Immature natural killer cell (primary cell): ENCODE measurements at regions not wholly inside any gene's neighbourhood (a gene's known extent, or its start where the extent isn't known, plus 50 kb on each side); places are given as distances from the start of the nearest gene placed in this dataset.

Experiments used
- DNase-seq, 3 donors: peaks; one replicate each; pipeline ENCODE4 v3.0.0; 2022; ENCODE audit warnings: mixed read lengths in 1 of 3
- H3K27ac Mint-ChIP-seq, 6 donors: one replicate each; pipeline ENCODE4 v1.8.0; 2020; ENCODE audit warnings: mixed read lengths in 6 of 6, mild to moderate bottlenecking in 5 of 6, inconsistent platforms in 4 of 6, moderate library complexity in 3 of 6
- H3K27me3 Mint-ChIP-seq, 3 donors: one replicate each; pipeline ENCODE4 v1.8.0; 2020 to 2021; ENCODE audit warnings: low read depth in 3 of 3, mild to moderate bottlenecking in 3 of 3, mixed read lengths in 3 of 3, moderate library complexity in 3 of 3, inconsistent platforms in 1 of 3
- H3K36me3 Mint-ChIP-seq, 3 donors: one replicate each; pipeline ENCODE4 v1.8.0; 2020; ENCODE audit warnings: mixed read lengths in 3 of 3, inconsistent platforms in 2 of 3, mild to moderate bottlenecking in 2 of 3
- H3K4me1 Mint-ChIP-seq, 2 donors: one replicate each; pipeline ENCODE4 v1.8.0; 2020; ENCODE audit warnings: inconsistent platforms in 2 of 2, mild to moderate bottlenecking in 2 of 2, mixed read lengths in 2 of 2, moderate library complexity in 1 of 2
- H3K4me3 Mint-ChIP-seq, 5 donors: one replicate each; pipeline ENCODE4 v1.8.0; 2020; ENCODE audit warnings: mild to moderate bottlenecking in 5 of 5, mixed read lengths in 5 of 5, inconsistent platforms in 3 of 5, moderate library complexity in 3 of 5
- H3K9me3 Mint-ChIP-seq, 6 donors: one replicate each; pipeline ENCODE4 v1.8.0; 2020; ENCODE audit warnings: mild to moderate bottlenecking in 6 of 6, mixed read lengths in 6 of 6, inconsistent platforms in 4 of 6, moderate library complexity in 3 of 6

DNA sequence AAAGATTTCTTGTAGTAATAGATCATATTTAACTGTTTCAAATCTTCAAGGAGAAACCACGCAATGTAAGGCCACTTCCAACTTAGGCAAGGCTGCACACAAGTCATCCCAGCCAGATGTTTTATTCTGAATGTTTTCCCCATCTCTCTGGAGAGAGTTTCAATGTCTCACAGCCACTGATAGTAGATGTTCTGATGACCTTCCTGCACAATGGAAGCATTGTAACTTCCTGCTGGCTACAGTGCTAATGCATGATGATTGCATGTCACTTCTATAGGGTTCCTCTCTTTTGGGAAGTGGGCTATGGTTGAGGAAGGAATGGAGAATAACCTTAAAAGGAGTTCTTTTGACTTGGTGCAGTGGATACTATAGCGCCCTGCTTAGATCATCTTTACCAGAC, 328.0 kb downstream of the ZNF621 start:
- no peaks in the 10 kb centered on the region for H3K9me3 Mint-ChIP-seq
- peaks cover 0 to 2% (median under 1%) of the 10 kb centered on the region in 3 donors for H3K27me3 Mint-ChIP-seq
- no peaks in the 10 kb centered on the region for H3K36me3 Mint-ChIP-seq
- no peak overlapping the region for H3K27ac Mint-ChIP-seq
- H3K4me1 Mint-ChIP-seq: no peaks in the 10 kb centered on the region
- no peak overlapping the region for H3K4me3 Mint-ChIP-seq
- no peak for DNase-seq

DNA sequence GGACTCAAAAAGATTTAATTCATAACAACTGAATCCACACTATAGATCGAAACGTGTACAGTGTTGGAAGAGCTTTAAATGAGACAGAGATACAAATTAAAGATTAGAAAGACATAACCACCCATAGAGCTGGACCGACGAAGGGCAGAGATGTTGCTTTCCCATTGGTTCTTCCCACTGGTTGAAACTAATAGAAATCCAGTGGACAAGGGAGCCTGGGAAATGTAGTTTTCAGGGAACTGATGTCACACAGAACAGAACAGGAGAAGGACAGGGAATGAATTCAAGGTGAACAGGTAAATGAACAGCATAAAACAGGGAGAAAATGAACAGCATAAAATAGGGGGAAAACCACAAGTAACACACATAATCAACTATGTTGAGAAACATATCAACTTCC, 328.7 kb downstream of the ZNF621 start:
- DNase-seq: no peak
- Mint-ChIP-seq H3K4me3 (no peak overlapping the region), H3K4me1 (no peaks in the 10 kb centered on the region), H3K36me3 (no peaks in the 10 kb centered on the region), H3K9me3 (no peaks in the 10 kb centered on the region), H3K27me3 (peaks cover 0 to 2% (median 2%) of the 10 kb centered on the region in 3 donors), H3K27ac (no peak overlapping the region)

DNA sequence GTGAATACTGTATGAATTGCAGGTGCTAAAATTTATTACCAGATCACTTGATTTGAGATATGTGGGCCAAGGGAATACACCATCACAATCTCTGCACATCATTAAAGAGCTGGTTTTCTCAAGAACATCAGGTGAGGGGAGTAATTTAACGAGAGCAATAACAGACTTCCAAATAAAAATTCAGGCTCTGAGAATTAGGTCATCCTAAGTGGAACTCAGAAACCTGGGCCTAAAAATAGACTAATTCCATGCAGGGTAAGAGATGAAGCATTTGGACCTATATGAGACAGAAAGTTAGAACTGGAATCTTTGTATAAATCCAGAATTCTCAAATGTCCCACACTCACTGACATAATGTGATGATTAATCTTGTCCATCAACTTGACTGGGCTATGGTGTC, 331.1 kb downstream of the ZNF621 start:
- no peaks in the 10 kb centered on the region for H3K4me1 Mint-ChIP-seq
- H3K9me3 Mint-ChIP-seq: no peaks in the 10 kb centered on the region
- H3K27me3 Mint-ChIP-seq: peaks cover 0 to 4% (median 2%) of the 10 kb centered on the region in 3 donors
- H3K36me3 Mint-ChIP-seq: no peaks in the 10 kb centered on the region
- no peak for DNase-seq
- no peak overlapping the region for H3K4me3 Mint-ChIP-seq
- no peak overlapping the region for H3K27ac Mint-ChIP-seq

DNA sequence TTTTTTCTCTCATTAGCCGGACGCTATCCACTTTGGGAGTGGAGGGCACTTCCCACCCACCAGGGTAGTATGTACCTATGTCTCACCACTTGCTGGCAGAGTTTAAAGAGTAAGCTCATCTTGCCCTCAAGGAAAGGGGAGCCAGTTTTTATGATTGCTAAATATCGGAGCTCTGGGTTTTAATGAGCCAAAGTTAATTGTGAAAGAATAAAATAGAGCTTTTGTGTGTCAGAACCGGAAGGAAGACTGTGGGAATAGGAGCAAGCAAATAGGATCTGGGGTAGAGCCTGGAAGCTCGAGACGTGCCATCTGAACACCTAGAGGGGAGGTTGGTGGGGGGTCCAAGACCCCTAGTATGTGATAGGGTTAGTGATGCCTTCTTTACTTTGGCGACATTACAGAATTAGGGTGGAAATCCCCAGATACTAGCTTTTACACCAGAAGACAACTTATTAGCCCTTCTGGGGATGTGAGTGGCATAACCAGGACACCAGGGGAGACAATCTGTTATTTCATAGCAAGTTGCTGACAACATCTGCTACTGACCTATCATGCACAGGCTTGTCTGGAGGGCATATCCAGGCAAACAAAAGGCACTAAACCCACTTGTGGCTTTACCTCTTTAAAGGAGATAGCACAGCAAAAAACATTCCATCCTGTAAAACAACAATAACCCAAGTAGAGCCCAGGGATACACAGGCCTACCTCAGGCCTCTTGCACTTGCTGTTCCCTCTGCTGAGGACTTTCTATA, 333.8 kb downstream of the ZNF621 start:
- Mint-ChIP-seq H3K27me3 (peaks cover 0 to 7% (median 4%) of the 10 kb centered on the region in 3 donors), H3K9me3 (peaks cover 0 to 2% (median 0%) of the 10 kb centered on the region in 6 donors), H3K4me1 (no peaks in the 10 kb centered on the region), H3K36me3 (no peaks in the 10 kb centered on the region), H3K4me3 (no peak overlapping the region), H3K27ac (no peak overlapping the region)
- no peak for DNase-seq

DNA sequence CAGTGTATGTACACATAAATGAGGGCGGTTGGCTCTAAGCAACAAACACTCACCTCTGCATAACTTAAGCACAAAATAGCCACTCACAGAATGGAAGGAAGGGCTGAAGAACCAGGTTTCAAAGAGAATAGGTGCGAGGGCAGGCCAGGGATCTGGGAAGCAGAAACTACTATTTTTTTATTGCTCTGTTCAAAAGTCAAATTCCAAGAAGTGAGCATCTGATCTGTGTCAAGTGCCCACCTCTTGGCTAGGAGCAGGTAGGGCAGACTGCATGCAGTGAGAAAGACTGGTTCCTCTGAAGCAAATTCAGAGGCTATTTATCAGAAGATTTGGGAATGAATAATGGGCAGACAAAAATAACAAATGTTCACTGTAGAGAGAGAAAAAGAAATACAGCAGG, 336.4 kb upstream of the CTNNB1 start:
- Mint-ChIP-seq H3K27ac (no peak overlapping the region), H3K4me1 (no peaks in the 10 kb centered on the region), H3K36me3 (no peaks in the 10 kb centered on the region)

DNA sequence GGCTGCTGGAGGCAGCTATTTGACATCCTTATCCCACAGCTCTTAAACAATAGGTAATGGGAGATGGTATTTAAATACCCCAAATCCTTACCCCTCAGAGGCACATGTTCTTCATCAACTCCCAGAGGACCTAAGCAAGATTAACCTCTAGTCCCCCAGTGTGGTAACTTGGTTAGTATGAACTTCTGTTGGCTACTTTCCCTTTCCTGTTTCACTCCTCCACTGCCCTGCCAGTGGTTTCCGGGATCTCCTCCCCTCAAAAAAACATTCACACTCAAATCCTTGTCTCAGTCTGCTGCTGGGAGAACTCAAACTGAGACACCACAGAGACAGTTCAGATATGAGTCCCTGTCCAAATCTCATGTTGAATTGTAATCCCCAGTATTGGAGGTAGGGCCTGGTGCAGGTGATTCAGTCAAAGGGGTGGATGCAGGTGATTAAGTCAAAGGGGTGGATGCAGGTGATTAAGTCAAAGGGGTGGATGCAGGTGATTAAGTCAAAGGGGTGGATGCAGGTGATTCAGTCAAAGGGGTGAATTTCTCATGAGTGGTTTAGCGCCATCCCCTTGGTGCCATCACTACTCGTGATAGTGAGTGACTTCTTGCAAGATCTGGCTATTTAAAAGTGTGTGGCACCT, 335.0 kb upstream of the CTNNB1 start:
- Mint-ChIP-seq H3K36me3 (no peaks in the 10 kb centered on the region), H3K4me3 (no peak overlapping the region)

More for the DNA sequence above, 336.4 kb upstream of the CTNNB1 start:
- Mint-ChIP-seq H3K27me3 (peaks cover 0 to 7% (median 5%) of the 10 kb centered on the region in 3 donors), H3K9me3 (peaks cover 0 to 2% (median 0%) of the 10 kb centered on the region in 6 donors), H3K4me3 (no peak overlapping the region)
- DNase-seq: no peak

DNA sequence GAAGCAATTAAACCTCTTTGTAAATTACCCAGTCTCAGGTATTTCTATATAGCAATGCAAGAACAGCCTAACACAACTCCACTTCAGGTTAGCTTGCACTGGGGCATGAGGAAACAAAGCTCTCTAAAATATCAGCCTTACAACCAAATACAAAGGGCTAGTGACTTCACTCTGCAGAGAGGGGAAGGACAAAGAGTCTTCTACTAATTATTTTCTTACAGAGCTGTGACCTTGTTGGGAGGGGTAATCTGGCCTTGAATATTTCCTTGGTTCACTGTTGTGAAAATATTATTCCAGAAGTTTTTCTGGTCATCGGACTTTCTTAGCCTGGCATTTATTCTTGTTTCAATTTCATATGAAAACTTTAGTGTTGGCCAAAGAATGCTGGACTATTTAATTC, 334.4 kb upstream of the CTNNB1 start:
- H3K36me3 Mint-ChIP-seq: no peaks in the 10 kb centered on the region
- H3K4me1 Mint-ChIP-seq: no peaks in the 10 kb centered on the region
- H3K9me3 Mint-ChIP-seq: peaks cover 0 to 2% (median 0%) of the 10 kb centered on the region in 6 donors

More for the DNA sequence above, 335.0 kb upstream of the CTNNB1 start:
- no peak overlapping the region for H3K27ac Mint-ChIP-seq
- H3K4me1 Mint-ChIP-seq: no peaks in the 10 kb centered on the region
- no peak for DNase-seq
- H3K9me3 Mint-ChIP-seq: peaks cover 0 to 2% (median 0%) of the 10 kb centered on the region in 6 donors
- peaks cover 0 to 5% (median 4%) of the 10 kb centered on the region in 3 donors for H3K27me3 Mint-ChIP-seq

DNA sequence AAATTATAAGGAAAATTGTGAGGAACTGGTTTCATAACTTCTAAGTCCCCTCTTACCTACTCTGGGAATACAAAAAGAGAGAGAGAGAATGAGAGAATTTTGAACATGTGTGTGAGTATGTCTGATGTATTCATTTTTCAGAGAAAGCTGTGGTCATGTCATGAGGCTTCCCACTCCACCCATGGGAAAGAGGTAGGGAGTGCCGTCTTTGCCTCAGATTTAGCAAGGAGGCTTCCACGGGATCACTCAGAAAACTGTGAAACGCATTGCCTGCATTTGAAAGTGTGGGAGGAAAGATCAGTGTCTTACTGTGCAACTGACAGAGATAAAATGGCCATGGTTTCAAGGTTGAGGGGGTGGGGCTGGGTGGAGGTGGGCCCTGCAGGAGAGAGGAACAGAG, 331.5 kb upstream of the CTNNB1 start:
- H3K4me1 Mint-ChIP-seq: no peaks in the 10 kb centered on the region
- no peaks in the 10 kb centered on the region for H3K36me3 Mint-ChIP-seq
- no peak overlapping the region for H3K27ac Mint-ChIP-seq
- peaks cover 0 to 5% (median 3%) of the 10 kb centered on the region in 3 donors for H3K27me3 Mint-ChIP-seq
- H3K4me3 Mint-ChIP-seq: no peak overlapping the region
- peaks cover 0 to 2% (median 0%) of the 10 kb centered on the region in 6 donors for H3K9me3 Mint-ChIP-seq
- no peak for DNase-seq

More for the DNA sequence above, 334.4 kb upstream of the CTNNB1 start:
- Mint-ChIP-seq H3K27me3 (peaks cover 0 to 5% (median 4%) of the 10 kb centered on the region in 3 donors), H3K27ac (no peak overlapping the region), H3K4me3 (no peak overlapping the region)
- no peak for DNase-seq

DNA sequence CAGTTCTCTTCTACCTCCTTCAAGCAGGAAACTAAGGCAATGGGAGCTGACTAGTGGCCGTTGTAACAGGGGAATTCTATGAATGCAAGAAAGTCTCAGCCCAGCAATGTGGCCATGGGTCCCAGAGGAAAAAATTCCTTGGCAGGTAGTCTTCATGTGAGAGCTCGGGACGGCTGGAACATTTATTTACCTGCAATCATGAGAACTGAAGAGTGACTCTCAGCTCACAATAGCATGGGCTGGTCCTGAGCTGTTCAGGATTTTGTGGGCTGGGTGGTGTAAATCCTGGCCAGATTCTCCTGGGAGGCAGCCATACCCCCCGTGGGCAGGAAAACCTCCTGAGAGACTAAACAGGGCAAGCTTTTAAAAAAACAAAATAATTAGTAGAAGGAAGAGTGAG, 330.3 kb upstream of the CTNNB1 start:
- H3K4me1 Mint-ChIP-seq: no peaks in the 10 kb centered on the region
- H3K27me3 Mint-ChIP-seq: peaks cover 0 to 3% (median 0%) of the 10 kb centered on the region in 3 donors
- no peak for DNase-seq
- H3K9me3 Mint-ChIP-seq: no peaks in the 10 kb centered on the region
- no peaks in the 10 kb centered on the region for H3K36me3 Mint-ChIP-seq
- H3K27ac Mint-ChIP-seq: no peak overlapping the region
- no peak overlapping the region for H3K4me3 Mint-ChIP-seq

DNA sequence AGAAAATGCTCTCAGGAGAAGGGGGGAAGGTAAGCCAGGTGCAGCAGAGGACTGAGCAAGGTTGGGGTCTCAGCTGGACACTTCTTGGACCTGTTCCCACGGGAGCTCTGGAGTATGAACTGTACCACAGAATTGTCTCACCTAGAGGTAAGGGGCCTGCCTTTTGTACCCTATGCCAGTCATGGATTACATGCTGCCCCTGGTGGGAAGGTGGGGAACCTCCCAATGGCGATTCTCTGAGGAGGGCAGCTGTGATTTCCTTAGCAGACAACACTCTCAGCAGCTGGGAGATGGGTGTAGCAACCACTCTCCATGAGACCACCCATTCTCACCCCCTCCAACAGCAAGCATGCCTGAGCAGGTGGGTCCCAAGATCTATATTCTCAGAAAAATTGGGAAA, 329.4 kb upstream of the CTNNB1 start:
- H3K4me3 Mint-ChIP-seq: no peak overlapping the region

DNA sequence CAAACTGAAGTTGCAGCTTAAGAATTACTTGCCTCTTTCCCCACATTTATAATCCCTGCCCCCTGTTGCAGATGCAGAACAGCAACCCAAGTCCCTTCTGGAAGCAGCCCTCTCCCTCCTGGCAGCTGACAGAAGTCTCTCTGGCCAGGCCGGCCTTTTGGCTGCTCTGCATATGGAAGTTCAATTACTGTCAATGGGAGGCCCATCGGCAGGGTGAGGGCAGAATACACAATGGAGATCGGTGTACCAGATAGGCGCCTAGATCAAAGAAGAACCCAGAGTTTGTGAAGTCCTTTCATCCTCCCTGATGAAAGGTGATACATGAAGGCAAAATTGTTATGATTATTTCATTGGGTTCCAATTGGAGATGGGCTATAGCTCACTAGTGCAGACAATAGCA, 327.9 kb upstream of the CTNNB1 start:
- no peak overlapping the region for H3K4me3 Mint-ChIP-seq
- no peaks in the 10 kb centered on the region for H3K4me1 Mint-ChIP-seq
- H3K27ac Mint-ChIP-seq: no peak overlapping the region
- H3K36me3 Mint-ChIP-seq: no peaks in the 10 kb centered on the region
- peaks cover 0 to 2% (median under 1%) of the 10 kb centered on the region in 6 donors for H3K9me3 Mint-ChIP-seq
- no peak for DNase-seq
- peaks cover 3 to 5% (median 4%) of the 10 kb centered on the region in 3 donors for H3K27me3 Mint-ChIP-seq

More for the DNA sequence above, 329.4 kb upstream of the CTNNB1 start:
- Mint-ChIP-seq H3K9me3 (no peaks in the 10 kb centered on the region), H3K27me3 (peaks cover 0 to 5% (median 4%) of the 10 kb centered on the region in 3 donors), H3K27ac (no peak overlapping the region), H3K4me1 (no peaks in the 10 kb centered on the region), H3K36me3 (no peaks in the 10 kb centered on the region)
- DNase-seq: no peak

DNA sequence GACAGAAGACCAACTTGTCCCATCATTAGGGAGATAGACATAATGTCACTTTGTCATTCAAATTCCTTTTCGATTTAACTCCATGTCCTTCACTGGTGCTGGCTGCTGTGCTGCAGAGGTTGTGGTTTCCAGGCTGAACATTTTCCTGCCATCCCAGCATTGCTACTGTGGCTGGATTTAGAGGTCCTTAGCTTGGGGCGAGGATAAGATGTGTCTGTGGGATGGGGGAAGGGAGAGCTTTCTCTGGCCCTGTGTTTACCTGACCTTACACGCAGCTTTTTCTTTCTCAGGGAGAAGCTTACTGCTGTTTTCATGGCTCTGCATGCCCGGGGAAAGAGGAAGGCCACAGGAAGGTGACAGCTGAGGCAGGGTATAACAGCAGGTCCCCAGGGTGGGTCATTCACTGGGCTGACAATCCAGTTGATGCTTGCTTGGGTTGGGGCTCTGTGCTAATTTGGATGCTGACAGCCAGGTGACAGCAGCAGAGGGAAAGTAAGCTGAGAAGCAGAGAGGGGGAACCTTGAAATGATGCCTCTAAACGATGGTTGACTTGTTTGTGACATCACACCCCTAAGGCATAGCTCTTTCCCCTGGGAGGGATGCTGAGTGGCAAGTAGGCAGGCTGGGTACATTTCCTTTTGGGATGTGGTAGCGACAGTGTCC, 326.9 kb upstream of the CTNNB1 start:
- no peak overlapping the region for H3K27ac Mint-ChIP-seq
- H3K27me3 Mint-ChIP-seq: peaks cover 3 to 5% (median 4%) of the 10 kb centered on the region in 3 donors
- H3K4me3 Mint-ChIP-seq: no peak overlapping the region
- DNase-seq: no peak
- no peaks in the 10 kb centered on the region for H3K36me3 Mint-ChIP-seq
- no peaks in the 10 kb centered on the region for H3K4me1 Mint-ChIP-seq
- H3K9me3 Mint-ChIP-seq: peaks cover 0 to 2% (median under 1%) of the 10 kb centered on the region in 6 donors

DNA sequence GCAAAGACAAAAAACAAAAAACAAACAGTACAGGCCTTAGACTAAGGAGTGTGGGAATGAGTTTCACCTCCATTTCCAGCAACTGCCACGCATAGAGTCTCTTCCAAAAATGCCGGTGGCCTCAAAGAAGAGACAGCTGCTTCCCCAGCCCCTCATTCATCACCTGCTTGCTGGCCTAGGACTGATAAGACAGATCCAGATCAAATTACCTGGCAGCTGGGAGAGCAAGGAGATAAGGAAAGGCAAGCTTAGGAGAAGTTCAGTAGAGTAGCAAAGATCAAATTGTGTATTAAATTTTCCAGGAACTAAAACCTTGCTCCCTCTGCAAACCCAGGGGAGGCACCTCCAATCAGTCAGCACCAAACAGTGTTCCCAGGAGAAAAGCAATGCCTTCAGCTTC, 325.8 kb upstream of the CTNNB1 start:
- Mint-ChIP-seq H3K36me3 (no peaks in the 10 kb centered on the region), H3K27ac (no peak overlapping the region), H3K4me3 (no peak overlapping the region), H3K9me3 (peaks cover 0 to 2% (median under 1%) of the 10 kb centered on the region in 6 donors), H3K27me3 (peaks cover 2 to 4% (median 3%) of the 10 kb centered on the region in 3 donors), H3K4me1 (no peaks in the 10 kb centered on the region)
- no peak for DNase-seq
